Stimulated activated CD4-positive, alpha-beta T cell treated with anti-CD3 and anti-CD28 coated beads, Interleukin-12 subunit alpha, Interleukin-12 subunit beta, amount 100 ng/mL, for 24 hours (primary cell): ENCODE measurements at regions not wholly inside any gene's neighbourhood (a gene's known extent, or its start where the extent isn't known, plus 50 kb on each side); places are given as distances from the start of the nearest gene placed in this dataset.
"Not testable (repeated sequence)": the region's sequence is repeated elsewhere in the genome, so short reads cannot be mapped to it uniquely, and the experiment has no call there.

ENCODE experiments used
- DNase-seq, 2 experiments: peaks; one replicate each; pipeline ENCODE4 v3.0.0-alpha.2; 2020; ENCODE audit warnings: low read depth in 2 of 2

DNA sequence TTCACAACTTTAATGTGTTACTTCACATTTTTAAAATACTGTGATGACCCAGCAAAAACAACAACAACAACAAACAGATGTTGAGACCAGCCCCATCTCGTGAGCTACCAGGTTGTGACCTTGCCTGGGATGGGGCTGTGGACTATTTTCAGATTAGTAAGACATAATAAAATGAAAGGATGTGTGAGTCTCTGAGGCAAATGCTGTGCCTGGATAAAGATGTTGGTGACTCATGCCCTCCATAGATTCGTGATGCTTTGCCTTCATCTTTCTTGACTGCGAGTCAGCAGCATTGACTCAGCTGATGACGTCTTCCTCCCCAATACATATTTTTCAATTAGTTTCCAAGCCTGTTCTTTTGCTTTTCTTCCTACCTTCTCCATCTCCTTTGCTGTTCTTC is 453.0 kb upstream of the CFAP20DC start:
- DNase-seq = peak; percentile 5 to 27

DNA sequence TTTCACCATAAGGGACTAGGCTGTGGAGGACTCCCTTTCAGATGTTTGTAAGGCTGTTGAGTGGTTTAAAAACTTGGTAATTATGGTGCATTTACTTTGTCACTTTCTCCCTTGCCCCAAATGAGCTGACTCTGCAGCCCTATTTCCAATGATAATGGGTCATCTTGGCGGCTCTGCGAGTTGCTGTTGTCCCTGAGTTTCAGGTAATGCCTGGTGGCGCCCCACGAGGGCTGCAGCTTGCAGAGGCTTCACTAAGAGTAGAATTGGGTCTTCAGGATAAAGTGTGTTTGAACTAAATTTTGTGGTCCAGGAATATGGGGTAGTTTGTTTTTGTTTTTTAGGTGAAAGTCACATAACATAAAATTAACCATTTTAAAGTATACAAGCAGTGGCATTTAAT is 450.1 kb upstream of the CFAP20DC start:
- no peak for DNase-seq

DNA sequence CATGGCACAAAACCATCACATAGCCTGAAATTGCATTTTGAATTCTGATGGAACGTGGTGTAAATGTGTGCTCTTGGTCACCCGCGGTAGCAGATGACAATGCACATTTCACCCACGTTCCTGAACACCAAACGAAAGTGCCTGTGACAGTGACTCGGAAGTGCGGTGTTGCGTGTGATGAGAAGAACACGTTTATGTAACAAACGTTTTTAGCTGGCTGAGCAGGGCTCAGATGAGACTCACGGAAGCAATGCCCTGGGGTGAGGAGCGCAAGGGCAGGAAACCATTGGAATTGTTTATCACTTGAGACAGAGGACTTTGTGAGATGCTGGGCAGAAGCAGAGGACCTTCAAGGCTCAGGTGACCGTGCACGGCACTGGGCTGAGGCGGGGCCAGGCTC is 449.2 kb upstream of the CFAP20DC start:
- DNase-seq = no peak

DNA sequence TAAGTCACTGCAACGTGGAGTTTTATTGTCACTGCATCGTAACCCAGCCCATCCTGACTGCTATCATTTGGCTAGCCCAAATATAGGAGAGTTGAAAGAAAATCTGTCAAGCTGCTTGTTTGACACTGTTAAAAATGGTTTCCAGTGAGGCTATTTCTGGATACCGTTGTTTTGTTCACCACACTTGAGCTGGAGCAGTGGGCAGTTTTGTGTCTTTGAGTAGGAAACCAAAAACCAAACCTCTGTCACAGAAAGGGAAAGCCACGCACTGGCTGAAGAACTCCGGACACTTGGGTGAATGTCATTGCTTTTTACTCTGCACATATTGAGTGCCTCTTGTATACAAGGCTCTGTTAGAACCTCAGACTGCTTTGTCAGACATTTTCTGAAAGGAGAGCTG is 446.4 kb upstream of the CFAP20DC start:
- DNase-seq = no peak

DNA sequence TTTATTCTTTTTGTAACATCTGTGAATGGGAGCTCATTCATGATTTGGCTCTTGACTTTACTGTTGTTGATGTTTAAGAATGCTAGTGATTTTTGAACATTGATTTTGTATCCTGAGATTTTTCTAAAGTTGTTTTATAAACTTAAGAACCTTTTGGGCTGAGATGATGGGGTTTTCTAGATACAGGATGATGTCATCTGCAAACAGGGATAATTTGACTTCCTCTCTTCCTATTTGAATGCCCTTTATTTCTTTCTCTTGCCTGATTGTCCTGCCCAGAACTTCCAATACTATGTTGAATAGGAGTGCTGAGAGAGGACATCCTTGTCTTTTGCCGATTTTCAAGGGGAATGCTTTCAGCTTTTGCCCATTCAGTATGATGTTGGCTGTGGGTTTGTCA is 445.1 kb upstream of the CFAP20DC start:
- DNase-seq = not testable (repeated sequence)

DNA sequence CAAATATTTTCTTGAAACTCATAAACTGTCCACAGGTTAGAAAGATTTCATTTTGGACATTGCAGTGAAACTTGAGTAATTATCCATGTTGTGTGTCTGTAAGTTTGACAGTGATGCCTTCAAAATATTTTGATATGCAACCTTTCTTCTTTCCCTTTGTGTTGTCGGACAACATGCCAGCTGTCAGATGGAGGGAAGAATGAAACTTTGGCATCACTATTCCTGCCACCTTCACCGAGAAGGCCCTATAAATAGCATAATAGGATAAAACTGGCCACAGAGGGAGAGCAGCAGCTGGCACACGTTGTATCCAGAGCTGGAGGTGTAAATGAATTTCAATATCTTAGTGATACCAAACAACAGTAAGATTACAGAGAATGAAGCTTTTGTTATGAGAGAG is 436.7 kb upstream of the CFAP20DC start:
- no peak for DNase-seq

DNA sequence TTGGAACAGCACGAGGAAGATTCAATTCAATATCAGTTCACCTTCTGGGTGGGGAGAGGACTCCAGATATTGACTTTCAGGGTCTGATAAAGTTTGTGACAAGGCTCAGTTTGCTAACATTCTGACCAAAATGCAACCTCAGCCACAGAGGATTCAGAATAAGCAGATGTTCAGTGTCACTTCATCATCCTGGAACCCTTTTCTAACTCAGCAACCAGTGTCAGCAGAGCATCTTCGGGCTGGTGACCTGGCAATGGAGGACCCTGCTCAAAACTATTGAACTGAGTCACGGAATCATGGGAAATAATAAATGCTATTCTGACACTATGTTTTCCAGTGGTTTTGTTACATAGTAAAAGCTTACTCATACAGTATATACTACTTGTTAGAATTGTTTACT is 433.4 kb upstream of the CFAP20DC start:
- DNase-seq = no peak

DNA sequence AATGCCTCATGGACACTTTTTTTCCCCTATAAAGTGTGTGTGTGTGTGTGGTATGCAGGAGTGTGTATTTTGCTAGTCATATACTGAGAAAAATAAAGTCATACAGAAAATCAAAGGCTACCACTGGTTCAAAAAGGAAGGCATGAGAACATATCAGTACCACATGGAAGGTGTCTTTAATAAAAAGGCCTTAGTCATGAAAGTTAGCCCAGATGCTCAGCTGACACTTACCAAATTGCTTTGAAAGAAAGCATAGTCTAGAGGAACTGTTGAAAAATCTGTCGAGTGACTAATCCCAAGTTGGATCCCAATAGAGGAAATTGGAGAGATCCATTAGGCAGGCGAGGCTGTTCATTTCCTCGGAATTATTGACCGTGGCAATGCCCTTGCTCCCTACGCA is 432.9 kb upstream of the CFAP20DC start:
- no peak for DNase-seq

DNA sequence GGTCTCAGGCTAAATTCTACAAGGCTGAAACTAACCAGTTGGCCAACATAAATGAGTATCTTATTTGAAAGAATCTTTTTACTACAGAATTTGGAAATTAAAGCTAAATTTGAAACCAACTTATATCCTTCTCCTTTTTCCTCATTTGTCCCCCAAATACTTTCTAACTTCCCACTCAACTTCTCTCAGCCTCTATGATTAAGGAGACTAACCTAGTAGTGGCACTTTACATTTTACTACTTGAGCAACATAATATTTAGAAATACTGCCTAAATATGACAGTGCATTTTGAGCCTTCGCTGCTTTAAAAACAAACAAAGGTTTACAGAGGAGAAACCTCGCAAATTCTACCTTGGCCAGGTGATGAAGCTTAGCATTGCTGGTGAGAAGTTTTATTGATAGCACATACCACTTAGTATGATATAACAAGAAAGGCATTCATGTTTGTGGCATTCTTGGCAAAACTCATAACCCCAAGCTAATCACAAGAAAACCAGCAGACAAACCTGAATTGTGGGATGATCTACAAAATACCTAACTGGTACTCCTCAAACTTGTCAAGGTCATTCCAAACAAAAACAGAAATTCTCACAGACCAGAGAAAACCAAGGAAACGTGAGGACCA is 432.1 kb upstream of the CFAP20DC start:
- no peak for DNase-seq

DNA sequence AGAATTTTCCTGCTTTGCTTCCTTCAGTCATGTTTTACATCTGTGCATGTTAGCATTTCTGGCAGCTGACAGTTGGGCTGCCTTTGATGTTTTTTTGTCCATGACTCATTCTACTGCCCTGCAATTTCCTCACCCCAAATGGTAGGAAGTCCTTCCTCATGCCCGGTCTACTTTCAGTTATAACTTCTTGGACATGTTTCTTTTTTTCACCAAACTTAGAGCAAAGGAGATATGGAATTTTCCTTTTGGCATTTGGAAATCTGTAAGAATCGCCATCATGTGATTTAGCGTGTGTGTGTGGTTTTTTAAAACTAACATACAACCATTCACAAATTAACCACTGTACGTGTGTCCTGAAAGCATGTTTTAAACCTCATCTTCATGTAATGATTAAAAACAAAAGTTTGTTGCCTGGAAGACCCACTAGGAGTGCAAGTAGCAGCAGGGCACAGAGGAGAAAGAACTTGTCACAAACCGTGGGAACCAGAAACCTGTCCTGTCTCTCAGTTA is 430.7 kb upstream of the CFAP20DC start:
- no peak for DNase-seq

DNA sequence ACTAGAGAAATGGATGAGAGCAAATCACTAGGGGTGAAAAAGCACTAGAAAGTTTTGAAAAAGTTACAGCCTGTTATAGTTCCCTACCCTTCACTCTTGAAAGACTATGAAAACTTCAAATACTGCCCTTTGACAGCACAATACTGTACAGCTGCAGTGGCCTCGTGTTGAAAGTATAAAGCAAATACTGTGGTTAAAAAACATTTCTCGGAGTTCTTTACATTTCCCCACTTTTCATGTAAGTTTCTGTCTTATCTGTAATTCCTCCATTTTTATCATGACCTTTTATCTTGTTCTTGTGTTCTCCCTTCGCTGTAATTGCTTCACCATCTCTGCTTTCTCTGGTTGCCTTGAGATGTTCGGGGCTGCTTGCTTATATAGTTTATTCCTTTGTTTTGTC is 423.8 kb upstream of the CFAP20DC start:
- DNase-seq = no peak

DNA sequence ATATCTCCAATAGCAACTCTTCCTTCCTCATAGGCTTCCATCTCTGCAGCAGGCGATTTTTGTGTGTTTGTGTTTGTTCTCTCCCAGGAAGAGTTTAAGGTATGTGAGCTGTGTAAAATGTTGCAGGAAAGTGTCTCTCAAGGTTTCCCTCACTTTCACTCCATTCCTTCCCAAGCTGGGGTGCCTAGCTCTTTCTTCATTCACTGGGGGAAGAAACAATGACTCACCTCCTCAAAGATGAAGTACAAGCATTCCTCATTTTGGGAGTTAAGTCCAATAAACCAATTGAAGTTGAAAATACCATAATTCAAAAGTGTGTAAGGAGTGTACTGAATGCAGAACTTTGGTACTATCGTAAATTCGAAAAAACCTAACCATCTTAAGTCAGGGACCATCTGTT is 422.7 kb upstream of the CFAP20DC start:
- DNase-seq = no peak

DNA sequence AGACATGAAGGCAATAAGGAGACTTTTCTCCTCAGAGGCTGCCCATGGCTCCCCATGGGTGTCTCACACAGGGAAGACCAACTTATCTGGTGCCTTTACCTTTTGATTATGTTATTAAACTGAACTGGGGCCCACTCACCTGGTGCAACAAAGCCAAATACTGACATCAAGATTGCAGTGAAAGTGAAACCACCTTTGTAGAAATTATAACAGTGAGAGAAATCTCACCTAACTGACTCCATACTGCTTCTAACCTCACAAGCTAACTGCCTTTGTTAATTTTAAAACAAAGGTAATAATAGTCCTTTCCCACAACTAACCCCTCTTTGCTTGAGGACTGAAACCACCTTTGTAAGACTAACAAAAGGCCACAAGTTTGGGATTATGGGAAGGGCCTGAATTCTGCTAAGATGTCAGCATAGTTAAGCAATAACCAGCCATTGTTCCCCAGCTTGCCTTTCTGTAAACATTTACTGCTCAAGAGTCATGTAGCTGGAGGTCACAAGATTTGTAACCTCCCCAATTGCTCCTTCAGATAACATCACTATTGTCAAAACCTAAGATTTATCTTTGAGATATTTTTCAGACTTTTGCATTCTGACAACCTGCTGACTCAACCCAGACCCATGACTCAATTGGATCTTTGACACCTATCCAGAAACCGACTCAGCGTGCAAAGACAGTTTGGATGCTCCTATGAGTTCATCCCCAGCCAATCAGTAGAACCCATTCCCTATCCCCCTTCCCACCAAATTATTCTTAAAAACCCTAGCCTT is 420.3 kb upstream of the CFAP20DC start:
- no peak for DNase-seq

DNA sequence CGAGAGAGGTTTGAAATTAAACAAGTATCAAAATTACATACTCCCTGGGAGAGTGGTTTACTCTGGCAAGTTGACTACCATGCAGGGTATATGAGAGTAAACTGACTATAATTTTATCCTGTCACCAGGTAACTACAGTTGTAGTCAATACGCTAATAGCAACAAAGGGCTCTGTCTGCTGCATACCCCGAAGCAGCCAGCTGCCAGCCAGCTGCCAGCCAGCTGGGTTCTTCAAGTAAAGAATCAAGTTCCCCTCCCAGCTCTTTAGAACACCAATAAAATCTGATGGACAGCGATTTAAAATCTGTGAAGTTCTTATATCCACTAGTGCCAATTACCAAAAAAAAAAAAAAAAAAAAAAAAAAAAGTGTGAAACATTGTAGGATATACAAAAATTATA is 417.7 kb upstream of the CFAP20DC start:
- no peak for DNase-seq

DNA sequence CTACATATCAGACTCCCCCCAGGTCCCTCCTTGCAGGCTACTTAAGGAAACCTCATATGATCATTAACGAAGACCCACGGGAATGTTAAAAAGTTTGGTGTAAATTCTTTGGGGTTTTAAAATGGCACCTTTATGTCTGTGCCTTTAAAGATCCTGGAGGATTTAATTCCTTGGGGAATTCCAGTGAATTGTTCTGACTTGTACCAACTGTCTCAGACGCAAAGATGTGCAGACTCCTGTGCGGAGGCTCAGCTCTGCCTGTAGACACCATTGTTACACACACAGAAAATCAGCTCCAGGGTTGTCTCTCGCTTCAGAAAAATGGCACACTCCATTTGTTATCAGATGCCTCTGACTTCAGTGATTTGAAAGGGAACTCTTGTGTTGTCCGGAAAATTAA is 414.4 kb upstream of the CFAP20DC start:
- DNase-seq = no peak

DNA sequence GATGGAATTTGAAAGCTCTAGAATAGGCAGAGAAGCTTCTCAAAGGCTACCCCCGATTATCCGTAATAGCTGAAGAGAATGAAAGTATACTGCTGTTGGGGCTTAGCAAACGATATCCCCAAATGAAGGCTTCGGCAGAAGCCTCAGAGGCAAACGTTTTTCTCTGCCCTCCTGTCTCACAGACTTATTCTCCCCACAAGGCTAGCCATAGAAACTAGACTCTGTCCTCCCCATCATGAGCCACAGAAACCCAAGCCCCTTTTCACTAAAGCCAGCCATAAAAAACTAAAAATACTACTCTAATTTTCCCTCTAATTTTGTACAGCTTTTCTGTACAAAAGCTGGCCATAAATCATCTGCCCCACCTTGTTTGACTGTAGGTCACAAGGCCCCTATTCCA is 413.4 kb upstream of the CFAP20DC start:
- DNase-seq = no peak

DNA sequence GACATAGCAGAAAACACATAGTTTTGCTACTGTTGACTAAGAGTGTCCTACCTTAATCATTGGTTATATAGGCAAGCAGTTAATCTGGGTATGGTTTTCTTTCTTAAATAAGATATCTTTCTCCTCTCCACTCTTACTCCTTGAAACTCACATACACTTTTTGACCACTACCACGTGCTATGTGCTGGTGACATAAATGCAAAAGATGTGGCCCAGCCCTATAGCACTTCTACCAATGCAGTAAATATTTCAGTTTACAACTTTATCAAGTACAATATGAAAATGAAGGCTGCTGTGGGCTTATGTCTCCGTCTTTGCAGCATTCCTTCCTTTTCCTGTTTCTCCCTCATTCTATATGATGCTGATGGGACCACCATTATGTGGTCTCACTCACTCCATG is 410.2 kb upstream of the CFAP20DC start:
- no peak for DNase-seq

DNA sequence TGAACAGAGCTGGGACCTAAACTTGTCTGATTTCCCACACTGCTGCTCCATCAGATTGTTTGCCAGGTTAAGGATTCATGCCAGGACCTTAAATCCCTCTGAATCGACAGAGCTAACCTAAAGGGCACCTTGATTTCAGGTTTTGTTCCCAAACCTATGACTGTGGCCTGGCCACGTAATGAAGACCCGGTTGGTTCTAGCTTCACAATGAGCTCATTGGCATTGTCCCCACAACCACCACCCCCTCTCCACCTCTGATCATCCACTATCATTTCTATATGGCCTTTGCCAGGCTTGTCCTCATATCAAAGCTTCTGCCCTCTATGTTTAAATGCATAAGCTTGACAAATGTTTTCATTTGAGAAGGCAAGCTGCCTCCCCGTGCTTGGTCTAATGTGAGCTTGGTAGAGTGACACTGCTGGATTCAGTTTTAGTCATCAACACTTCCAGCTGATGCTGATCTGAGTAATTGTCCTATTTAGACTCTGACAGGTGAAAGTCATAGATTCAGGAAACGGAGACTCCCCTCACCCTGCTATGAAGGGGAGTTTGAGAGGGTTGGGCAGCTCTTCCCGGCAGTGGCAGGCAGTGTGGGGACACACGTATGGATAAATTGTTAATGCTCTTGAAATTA is 407.1 kb upstream of the CFAP20DC start:
- DNase-seq = peak in 1 of 2 experiments; percentile 20

DNA sequence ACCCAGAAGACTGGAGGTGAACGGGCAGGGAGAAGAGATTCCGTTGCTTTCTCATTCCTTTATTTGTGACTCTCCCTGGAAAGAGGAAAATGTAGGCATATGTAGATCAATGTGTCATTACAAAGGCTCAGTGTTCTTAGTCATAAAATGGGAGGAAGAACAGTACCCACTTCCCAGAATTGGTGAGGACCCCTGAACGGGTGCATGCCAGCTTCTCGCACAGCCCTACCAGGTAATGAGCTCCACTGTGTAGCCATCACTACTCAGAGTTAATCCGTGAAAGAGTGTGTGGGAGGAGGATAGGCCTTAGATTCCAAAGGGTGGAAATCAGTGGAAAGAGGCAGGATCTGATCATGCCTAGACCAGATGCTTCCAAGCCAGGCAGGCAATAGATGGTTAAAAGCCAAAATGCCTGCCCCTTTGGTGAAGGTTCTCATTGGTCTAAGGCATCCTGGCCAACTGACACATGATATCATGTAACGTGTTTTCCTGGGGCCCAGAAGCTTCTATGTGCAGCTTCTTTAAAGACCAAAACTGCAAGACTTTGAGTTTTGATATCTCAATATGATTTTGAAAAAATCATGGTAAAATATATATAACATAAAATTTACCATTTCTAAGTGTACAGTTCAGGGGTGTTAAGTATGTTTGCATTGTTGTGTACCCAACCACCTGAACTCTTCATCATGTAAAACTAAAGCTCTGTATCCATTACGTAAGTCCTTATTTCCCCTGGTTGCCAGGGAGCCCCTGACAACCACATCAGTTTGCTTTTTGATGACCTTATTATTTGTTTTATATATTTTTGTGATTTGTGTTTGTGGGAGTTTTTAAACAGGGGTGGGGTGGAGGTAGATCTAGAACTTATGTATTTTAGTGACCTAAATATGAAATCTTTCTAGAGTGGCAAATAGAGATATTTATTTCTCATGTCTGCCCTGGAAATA is 402.2 kb upstream of the CFAP20DC start:
- DNase-seq = no peak

DNA sequence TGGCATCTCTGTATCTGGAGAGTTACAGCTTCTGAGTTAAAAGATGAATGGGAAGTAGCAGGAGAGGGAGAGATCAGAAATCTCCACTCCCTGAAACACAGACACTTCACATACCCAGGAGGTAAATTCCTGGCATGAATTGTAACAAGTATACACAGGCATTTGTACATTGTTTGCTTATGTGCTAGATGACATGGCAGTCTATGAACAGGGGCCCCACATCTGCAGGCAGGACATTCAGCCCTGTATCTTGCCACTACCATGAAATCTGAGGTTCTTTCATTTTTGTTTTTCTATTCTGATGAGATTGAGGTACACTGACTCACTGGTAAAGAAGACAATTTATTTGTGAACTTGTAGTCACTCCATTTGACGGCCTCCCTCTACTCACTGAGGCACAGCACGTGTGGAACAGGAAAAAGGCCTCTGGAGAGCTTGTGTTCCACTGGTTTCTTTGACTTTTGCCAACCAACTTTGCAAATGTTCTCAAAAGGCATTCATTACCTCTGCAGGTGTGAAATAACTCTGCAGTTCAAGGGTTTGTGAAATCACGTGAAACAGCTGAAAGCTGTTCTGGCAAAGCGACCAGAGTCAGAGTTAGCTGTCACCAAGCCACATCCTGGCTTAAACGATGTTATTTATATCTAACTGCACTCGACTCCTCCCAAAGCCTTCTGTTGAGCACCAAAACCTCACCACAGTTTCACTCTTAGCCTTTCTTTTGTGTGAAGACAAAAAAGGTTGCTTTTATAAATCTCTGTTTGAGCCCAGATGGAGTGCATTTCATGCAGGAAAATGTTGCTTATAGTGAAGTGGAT is 401.3 kb upstream of the CFAP20DC start:
- DNase-seq = peak in 1 of 2 experiments; percentile 24

DNA sequence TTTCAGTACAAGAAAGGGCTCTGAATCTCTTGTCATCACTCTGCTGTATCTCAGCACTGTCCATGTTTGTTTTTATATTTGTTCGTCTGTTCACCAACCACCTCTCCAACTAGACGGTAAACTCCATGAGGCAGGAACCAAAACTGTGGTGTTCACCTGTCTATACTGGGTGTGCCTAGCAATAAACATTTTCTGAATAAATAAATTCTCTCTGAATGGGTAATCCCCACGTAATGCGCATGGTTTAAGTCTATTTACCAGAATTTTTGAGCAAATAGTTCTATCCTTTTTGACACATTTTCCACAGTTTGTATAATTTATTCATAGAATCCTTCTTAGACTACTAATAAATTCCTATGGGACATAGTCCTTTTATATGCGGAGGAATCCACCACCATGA is 400.6 kb upstream of the CFAP20DC start:
- DNase-seq = no peak
